ENCODE measurements at regions not wholly inside any gene's neighbourhood (a gene's known extent, or its start where the extent isn't known, plus 50 kb on each side); places are given as distances from the start of the nearest gene placed in this dataset.

DNA sequence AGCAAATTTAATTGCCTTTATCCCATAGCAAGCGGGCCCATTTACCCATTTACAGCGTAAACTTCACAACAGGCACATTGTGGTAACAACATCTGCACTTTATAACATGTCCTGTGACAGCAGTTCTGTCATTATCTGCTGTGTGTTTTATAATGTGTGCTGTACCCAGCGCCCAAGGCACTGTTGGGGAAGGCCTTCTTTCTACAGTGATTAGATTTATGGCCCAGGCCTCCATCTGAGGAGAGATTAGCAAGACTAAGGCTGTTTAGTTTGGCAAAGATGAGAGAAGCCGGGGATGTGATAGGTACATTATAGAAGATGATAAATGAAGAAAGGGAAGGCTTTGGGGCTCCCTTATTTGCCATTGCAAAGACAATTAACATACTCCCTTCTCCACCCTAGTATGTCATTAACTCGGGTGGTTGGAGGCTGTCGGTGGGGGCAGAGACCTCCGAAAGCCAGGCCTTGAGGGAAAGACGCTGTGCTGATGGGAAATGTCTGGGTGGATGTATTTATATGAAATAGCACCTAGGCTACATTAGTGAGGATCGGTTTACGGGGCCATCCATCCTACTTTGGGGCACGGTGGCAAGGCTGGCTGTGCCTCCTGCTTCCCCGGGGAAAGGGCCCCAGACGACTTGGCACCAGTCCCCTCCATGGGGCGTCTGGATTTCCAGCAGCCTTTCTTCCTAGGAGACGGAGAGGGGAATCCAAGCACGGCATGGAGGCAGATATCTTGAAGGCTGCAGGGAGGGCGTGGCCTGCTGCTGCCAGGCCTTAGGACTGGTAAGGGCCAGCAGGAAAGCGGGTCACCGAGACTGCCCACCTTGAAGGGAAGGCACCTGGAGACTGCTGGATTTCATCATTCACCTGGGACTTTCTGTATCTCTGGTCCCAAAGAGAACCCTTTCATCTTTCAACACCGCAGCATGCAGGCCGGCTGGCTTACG, 64.3 kb upstream of the PTCH1 start:
- TF ChIP-seq, protein P1, sequence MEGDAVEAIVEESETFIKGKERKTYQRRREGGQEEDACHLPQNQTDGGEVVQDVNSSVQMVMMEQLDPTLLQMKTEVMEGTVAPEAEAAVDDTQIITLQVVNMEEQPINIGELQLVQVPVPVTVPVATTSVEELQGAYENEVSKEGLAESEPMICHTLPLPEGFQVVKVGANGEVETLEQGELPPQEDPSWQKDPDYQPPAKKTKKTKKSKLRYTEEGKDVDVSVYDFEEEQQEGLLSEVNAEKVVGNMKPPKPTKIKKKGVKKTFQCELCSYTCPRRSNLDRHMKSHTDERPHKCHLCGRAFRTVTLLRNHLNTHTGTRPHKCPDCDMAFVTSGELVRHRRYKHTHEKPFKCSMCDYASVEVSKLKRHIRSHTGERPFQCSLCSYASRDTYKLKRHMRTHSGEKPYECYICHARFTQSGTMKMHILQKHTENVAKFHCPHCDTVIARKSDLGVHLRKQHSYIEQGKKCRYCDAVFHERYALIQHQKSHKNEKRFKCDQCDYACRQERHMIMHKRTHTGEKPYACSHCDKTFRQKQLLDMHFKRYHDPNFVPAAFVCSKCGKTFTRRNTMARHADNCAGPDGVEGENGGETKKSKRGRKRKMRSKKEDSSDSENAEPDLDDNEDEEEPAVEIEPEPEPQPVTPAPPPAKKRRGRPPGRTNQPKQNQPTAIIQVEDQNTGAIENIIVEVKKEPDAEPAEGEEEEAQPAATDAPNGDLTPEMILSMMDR (IDR thresholded peaks at IDR 0.05; ENCODE audit: low read depth, low read length) = no peak
- DNase-seq (ENCODE audit: low read depth in 2 of 2) = no peak
- H3K4me3 ChIP-seq (replicated peaks in 1 of 2; ENCODE audit: low read depth in 2 of 2, low read length in 2 of 2) = no peak overlapping the region

DNA sequence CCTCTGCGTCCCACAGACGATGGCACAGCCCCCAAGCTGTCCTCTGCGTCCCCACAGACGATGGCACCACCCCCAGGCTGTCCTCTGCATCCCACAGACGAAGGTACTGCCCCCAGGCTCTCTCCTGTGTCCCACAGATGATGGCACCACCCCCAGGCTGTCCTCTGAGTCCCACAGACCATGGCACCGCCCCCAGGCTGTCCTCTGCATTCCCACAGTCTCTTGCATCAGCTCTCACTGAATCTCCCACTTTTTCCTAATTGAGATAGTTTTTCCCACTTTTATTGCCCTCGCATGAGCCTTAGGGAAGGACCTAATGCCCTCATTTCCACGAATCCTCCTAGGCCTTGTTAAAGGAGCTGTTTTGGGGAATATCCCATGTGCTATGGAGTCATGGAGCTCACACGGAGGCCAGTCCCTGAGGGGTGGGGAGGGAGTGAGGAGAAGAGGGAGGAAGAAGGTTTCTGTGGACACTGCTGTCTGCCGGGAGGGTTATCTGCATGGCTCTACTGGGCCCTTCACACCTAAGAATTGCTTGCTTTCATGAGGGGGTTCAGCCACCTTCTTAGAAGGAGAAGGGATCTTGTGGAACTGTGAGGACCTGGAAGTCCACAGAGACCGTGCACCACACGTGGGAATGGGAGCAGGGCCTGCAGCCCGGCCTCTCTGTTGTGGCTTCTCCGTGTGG, 58.2 kb upstream of the PTCH1 start:
- TF ChIP-seq, protein P1 (IDR thresholded peaks at IDR 0.05; ENCODE audit: low read depth, low read length) = no peak
- no peak overlapping the region for H3K4me3 ChIP-seq (replicated peaks in 1 of 2; ENCODE audit: low read depth in 2 of 2, low read length in 2 of 2)
- no peak for DNase-seq (ENCODE audit: low read depth in 2 of 2)

DNA sequence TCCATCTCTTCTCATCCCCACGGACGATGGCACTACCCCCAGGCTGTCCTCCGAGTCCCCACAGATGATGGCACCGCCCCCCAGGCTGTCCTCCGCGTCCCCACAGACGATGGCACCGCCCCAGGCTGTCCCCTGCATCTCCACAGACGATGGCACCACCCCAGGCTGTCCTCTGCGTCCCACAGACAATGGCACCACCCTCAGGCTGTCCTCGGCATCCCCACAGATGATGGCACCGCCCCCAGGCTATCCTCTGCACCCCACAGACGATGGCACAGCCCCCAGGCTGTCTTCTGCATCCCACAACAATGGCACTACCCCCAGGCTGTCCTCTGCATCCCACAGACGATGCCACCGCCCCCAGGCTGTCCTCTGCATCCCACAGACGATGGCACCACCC, 57.4 kb upstream of the PTCH1 start:
- no peak overlapping the region for H3K4me3 ChIP-seq (replicated peaks in 1 of 2; ENCODE audit: low read depth in 2 of 2, low read length in 2 of 2)
- TF ChIP-seq, protein P1 (IDR thresholded peaks at IDR 0.05; ENCODE audit: low read depth, low read length) = no peak
- no peak for DNase-seq (ENCODE audit: low read depth in 2 of 2)

DNA sequence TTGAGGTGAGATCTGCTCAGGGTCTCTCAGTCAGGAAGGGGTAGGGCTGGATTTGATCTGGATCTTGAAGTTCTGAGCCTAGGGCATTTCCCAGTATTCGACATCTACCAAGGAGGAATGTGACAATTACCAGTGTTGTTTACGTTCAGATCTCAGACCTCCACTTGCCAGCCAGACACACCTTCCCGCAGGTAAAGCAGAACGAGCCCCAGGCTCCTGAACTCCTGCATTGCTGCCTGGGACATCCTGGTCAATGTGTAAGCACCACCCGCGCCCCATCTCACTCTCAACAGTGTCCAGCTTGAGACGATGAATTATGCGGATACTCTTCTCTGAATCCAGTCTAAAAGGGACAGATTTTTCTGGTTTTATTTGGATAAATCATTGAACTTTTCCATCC, 56.7 kb upstream of the PTCH1 start:
- H3K4me3 ChIP-seq (replicated peaks in 1 of 2; ENCODE audit: low read depth in 2 of 2, low read length in 2 of 2) = no peak overlapping the region
- DNase-seq (ENCODE audit: low read depth in 2 of 2) = no peak
- TF ChIP-seq, protein P1 (IDR thresholded peaks at IDR 0.05; ENCODE audit: low read depth, low read length) = no peak

DNA sequence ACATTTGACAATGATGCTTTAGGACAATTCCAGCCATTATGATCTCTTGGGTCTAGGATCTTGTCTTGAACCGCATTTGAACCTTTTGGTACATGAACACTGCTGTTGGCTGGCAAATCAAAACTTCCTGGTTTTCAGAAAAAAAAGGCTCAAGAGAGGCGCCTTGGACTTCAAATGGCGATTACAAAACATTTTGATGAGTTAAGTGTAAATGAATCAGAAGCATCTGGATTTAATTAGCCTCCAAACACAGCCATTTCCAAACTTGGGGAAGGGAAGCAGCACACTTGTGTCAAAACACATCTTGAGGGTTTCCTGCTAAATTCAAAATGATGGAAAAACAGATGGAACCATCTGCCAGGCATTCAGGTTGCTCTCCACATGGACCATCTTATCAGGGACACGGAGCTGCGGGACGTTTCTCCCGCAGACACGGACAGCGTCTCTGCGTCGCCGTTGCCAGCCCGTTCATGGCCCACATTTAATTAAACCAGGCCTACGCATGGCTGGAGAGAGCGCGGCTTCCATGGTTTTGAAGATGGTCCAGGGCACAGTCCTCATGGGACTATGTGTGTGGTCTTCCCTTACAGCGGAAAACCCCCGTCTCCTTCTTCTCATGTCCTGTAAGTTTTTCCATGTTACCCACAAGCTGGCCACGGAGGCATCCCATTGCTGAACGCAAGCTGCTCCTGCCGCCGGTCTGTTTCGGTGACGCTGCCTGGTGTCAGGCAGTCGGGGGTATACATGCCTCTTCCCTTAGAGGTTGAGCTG, 55.8 kb upstream of the PTCH1 start:
- TF ChIP-seq, protein P1 (IDR thresholded peaks at IDR 0.05; ENCODE audit: low read depth, low read length) = no peak
- H3K4me3 ChIP-seq (replicated peaks in 1 of 2; ENCODE audit: low read depth in 2 of 2, low read length in 2 of 2) = no peak overlapping the region
- peak; percentile 10 to 58 for DNase-seq (ENCODE audit: low read depth in 2 of 2)

DNA sequence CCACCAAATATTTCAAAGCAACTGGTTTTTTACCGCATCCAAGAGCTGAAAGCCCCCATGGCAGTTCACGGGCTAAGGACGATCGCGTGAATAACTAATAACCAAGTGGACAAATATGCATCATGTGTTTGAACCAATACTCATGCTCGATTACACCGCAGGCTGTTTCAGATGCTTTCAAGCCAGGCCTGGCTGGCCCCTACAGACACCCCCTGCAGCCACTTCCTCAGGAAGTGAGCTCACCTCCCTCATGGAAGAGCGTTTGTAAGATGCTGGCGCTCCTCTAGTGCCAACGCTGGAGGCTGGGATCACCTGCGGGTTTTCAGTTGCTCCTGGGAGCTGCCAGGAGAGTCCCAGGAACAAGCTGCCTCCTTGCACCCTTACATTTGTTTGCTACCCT, 53.9 kb upstream of the PTCH1 start:
- H3K4me3 ChIP-seq (replicated peaks in 1 of 2; ENCODE audit: low read depth in 2 of 2, low read length in 2 of 2) = no peak overlapping the region
- peak; percentile 14 to 24 for DNase-seq (ENCODE audit: low read depth in 2 of 2)
- TF ChIP-seq, protein P1 (IDR thresholded peaks at IDR 0.05; ENCODE audit: low read depth, low read length) = no peak

Data from cardiac fibroblast (primary cell).